Lower leg skin (tissue), 4 donors: ENCODE measurements at regions not wholly inside any gene's neighbourhood (a gene's known extent, or its start where the extent isn't known, plus 50 kb on each side); places are given as distances from the start of the nearest gene placed in this dataset.
"Not testable (repeated sequence)": the region's sequence is repeated elsewhere in the genome, so short reads cannot be mapped to it uniquely, and the experiment has no call there.

Experiments used
- DNase-seq, 2 donors: peaks; one replicate each; pipeline ENCODE4 v3.0.0-alpha.2; 2019; ENCODE audit warnings: low spot score in 2 of 2
- H3K4me3 ChIP-seq: fragments of 200-600 bp; sonication (generic); 2 replicates; pipeline ENCODE4 v1.5.1; 2017; ENCODE audit warnings: mild to moderate bottlenecking, low read depth; ENCODE audit not compliant: poor library complexity, severe bottlenecking
- POLR2A ChIP-seq, 2 donors: fragments of 450-650 bp; IDR thresholded peaks; one replicate each; pipeline ENCODE4 v1.6.1; 2016 to 2017; ENCODE audit warnings: antibody characterized with exemption in 2 of 2, mild to moderate bottlenecking in 1 of 2, moderate library complexity in 1 of 2
- WGBS, 2 donors: methylation state at CpG; one replicate each; pipeline ENCODE4 v1.1.5; 2018; 5-methylcytosine and 5-hydroxymethylcytosine counted together
- intact Hi-C: fragments of 100-400 bp; cut with DNase I; formaldehyde crosslinking; loops from one replicate; pipeline ENCODE4 v1.15.0; 2023; ENCODE audit warnings: low total_unique reads
- TF ChIP-seq, protein P1 (sequence below), 3 donors: fragments of 450-650 bp; IDR thresholded peaks; one replicate each; pipeline ENCODE4 v1.5.1; 2016; ENCODE audit warnings: antibody characterized with exemption in 3 of 3, mild to moderate bottlenecking in 3 of 3, moderate library complexity in 2 of 3

- DNase-seq = no peak
- H3K4me3 ChIP-seq = no peak overlapping the region
- intact Hi-C loops = no loop called here
- WGBS, 2 donors = 63 to 70% methylated on average over 27 of the region's 27 CpGs
- no peak for TF ChIP-seq POLR2A (IDR thresholded peaks at IDR 0.05)
- TF ChIP-seq, protein P1, sequence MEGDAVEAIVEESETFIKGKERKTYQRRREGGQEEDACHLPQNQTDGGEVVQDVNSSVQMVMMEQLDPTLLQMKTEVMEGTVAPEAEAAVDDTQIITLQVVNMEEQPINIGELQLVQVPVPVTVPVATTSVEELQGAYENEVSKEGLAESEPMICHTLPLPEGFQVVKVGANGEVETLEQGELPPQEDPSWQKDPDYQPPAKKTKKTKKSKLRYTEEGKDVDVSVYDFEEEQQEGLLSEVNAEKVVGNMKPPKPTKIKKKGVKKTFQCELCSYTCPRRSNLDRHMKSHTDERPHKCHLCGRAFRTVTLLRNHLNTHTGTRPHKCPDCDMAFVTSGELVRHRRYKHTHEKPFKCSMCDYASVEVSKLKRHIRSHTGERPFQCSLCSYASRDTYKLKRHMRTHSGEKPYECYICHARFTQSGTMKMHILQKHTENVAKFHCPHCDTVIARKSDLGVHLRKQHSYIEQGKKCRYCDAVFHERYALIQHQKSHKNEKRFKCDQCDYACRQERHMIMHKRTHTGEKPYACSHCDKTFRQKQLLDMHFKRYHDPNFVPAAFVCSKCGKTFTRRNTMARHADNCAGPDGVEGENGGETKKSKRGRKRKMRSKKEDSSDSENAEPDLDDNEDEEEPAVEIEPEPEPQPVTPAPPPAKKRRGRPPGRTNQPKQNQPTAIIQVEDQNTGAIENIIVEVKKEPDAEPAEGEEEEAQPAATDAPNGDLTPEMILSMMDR (IDR thresholded peaks at IDR 0.05) = no peak
Measured at GRCh38 chr12:34605955-34606748, 583.9 kb downstream of the ALG10 start.

DNA sequence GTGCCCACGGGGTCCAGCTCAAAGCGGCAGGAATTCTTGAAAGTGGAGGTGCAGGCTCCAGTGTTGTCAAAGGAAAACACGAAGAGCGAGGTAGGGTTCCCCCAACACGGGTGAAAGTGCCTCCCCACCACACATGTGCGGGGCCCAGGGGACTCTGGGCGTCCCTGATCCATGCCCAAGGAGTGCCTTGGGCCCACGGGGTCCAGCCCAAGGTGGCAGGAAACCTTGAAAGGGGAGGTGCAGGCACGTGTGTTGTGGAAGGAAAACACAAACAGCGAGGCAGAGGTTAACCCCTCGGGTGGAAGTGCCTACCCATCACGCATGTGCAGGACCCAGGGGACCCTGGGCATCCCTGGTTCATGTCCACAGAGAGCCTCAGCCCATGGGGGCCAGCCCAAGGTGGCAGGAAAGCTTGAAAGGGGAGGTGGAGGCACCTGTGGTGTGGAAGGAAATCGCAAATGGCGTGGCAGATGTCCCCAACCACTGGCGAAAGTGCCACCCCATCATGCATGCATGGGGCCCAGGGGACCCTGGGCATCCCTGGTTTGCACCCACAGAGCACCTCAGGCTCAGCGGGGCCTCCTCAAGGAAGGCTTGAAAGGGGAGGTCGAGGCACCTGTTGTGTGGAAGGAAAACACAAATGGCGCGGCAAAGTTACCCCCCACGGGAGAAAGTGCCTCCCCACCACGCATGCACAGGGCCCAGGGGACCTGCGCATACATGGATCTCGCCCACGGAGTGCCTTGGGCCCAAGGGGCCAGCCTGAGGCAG lies 584.6 kb downstream of the ALG10 start:
- DNase-seq = no peak
- intact Hi-C loops = no loop called here
- no peak overlapping the region for H3K4me3 ChIP-seq
- WGBS, 2 donors = 60 to 66% methylated on average over 22 to 24 of the region's 24 CpGs
- TF ChIP-seq, protein P1 (IDR thresholded peaks at IDR 0.05) = no peak
- no peak for TF ChIP-seq POLR2A (IDR thresholded peaks at IDR 0.05)

DNA sequence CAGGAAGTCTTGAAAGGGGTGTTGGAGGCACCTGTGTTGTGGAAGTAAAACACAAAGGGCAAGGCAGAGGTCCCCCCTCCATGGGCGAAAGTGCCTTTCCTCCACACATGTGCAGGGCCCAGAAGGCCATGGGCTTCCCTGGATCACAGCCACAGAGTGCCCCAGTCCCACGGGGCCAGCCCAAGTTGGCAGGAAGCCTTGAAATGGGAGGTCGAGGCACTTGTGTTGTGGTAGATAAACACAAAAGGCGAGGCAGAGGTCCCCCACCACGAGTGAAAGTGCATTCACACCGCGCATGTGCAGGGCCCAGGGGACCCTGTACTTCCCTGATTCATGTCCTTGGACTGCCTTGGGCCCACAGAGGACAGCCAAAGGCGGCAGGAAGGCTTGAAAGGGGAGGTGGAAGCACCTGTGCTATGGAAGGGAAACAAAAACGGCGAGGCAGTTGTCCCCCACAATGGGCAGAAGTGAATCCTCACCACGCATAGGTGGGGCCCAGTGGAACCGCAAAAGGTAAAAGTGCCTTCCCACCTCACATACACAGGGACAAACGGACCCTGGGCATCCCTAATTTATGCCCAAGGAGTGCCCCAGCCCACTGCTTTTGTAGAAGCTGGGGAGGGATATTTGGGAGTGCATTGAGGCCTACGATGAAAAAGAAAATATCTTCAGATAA lies 585.4 kb downstream of the ALG10 start:
- 63 to 65% methylated on average over 14 of the region's 14 CpGs for WGBS, 2 donors
- H3K4me3 ChIP-seq = no peak overlapping the region
- intact Hi-C loops = no loop called here
- no peak for DNase-seq
- TF ChIP-seq, protein P1 (IDR thresholded peaks at IDR 0.05) = no peak
- TF ChIP-seq POLR2A (IDR thresholded peaks at IDR 0.05) = no peak

GRCh38 chr12:34613988-34614387 lies 591.7 kb downstream of the ALG10 start:
- H3K4me3 ChIP-seq, intact Hi-C loops, DNase-seq: not testable (repeated sequence)
- WGBS, 2 donors = 48 to 49% methylated on average over 2 of the region's 2 CpGs

- intact Hi-C loops = no loop called here
- no peak for DNase-seq
- no peak overlapping the region for H3K4me3 ChIP-seq
- WGBS, 2 donors = 27 to 37% methylated on average over 7 of the region's 7 CpGs
- TF ChIP-seq, protein P1 (IDR thresholded peaks at IDR 0.05) = no peak
- TF ChIP-seq POLR2A (IDR thresholded peaks at IDR 0.05) = no peak
Measured at GRCh38 chr12:34625116-34625515, 602.8 kb downstream of the ALG10 start.
